Stimulated activated CD4-positive, alpha-beta T cell treated with anti-CD3 and anti-CD28 coated beads, Interleukin-2, amount 100 ng/mL, for 24 hours (primary cell): ENCODE measurements at regions not wholly inside any gene's neighbourhood (a gene's known extent, or its start where the extent isn't known, plus 50 kb on each side); places are given as distances from the start of the nearest gene placed in this dataset.

ENCODE experiments used
- DNase-seq, 2 donors: peaks; one replicate each; pipeline ENCODE4 v3.0.0-alpha.2; 2020

- no peak for DNase-seq
Measured at GRCh38 chr9:84590706-84591105, 78.8 kb upstream of the NTRK2 start.

DNA sequence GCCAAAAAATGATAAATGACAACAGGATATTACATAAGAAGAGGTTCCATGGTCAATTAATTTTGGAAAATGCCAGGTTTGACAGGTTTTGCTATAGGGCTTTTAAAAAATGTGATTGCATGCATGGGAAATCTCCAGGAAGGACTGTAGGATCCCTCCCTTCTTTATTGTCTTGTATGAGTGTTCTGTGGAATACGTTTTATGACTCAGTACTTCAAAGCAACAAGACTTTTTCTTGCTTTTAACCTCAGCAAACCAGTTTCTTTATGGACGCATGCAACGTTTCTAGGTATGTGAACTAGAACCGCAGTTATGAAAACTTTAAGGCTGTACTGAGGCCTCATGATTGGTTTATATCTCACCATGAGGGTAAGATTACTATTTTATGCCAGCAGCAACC is 76.6 kb upstream of the NTRK2 start:
- no peak for DNase-seq

- DNase-seq: no peak
Measured at GRCh38 chr9:84593352-84593751, 76.2 kb upstream of the NTRK2 start.

- no peak for DNase-seq
Measured at GRCh38 chr9:84597131-84597530, 72.4 kb upstream of the NTRK2 start.

DNA sequence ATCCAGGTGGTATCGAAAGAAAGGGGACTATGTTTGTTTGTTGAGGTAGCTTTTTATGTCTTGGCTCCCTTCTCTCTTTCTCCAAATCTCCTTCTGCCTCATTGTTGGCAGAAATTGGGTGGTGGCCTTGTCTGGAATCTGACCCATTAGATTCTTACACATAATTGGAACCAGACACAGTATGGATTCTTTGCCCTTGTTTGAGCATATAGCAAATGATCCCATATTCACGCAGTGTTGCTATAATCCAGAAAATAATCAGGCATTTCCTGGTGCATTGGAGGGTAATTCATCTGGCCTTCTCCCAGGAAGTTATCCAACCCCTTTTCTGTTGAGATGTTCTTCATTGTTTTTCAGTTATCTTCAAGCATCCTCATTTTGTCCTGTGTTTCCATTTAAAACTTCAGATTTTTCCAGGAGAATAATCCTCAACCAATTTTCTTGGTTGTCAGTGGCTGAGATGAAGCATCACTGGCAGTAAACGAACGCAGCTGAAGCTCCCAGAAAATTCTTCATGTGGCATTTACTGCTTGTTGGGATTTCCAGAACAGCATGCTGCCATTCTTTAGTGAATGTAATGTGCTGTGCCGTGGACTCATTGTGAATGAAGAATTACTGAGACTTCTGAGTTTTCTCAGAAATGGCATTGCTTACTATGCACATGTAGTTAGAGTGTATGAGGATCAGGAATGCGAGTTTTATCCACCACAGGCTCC is 70.5 kb upstream of the NTRK2 start:
- DNase-seq: no peak

DNA sequence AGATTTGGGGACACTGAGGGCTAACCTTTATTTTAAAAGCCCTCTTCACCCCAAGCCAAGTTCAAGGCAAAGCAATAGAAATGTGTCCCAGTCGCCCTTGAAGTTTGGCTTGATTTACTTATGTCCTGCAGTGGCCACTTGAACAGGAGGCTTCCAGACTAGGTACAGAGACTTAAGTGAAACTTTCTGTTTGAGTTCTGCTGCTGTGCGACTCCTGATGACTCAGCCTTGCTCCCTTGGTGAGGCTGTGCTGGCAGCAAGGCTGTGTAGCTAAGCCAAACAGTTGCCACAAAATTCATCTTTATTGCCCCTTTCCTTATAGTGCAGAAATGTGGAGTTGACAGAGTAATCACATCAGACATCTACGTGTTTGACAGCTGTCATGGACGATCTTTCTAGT is 68.8 kb upstream of the NTRK2 start:
- DNase-seq: no peak

- DNase-seq: no peak
Measured at GRCh38 chr9:84604223-84604622, 65.3 kb upstream of the NTRK2 start.

- no peak for DNase-seq
Measured at GRCh38 chr9:84609779-84610178, 59.8 kb upstream of the NTRK2 start.

GRCh38 chr9:84613431-84613830 is 56.1 kb upstream of the NTRK2 start:
- DNase-seq: no peak

DNA sequence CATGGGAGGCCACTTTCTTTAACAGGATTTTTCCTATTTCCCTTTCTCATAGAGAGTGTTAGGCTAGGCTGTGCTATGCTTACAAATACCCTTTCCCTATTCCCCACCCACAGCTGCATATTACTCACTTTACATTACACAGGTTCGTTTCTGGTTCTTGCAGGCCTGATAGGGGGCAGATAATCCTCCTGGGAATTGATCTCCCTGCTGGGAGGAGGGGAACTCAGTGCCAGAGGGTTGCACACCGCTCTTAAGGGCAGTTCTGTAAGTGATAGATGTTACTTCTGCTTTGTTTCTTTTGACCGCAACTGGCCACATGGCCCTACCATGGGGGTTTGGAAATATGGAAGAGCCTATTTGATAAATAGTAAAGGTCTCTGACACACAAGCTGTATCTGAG is 54.0 kb upstream of the NTRK2 start:
- DNase-seq: no peak

DNA sequence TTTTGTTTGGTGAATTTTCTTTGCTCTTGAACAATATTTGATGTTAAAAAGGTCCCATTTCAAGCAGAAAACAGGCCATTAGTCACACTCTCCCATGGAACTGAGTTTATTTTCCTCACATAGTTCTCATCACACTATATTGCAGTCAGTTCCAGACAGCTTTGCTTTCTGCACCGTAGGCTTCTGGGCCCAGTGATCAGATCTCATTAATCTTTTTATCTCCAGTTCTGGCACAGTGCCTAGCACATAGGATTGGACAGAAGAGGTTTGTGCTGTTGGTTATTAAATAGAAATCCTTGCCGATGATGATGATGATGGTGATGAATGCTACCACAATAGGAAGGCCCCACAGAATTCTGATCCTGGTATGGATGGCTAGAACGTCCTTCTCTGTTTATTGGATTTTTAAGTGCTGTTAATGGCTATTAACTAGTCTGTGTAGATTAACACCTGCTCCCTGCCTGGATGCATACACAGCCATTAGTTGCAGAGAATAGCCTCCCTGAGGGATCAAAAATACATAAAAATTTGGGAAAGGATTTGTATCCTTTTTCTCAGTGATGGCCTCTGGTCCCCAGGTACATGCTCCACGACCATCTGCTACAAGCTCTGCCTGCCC is 52.0 kb upstream of the NTRK2 start:
- no peak for DNase-seq
